ENCODE measurements at regions not wholly inside any gene's neighbourhood (a gene's known extent, or its start where the extent isn't known, plus 50 kb on each side); places are given as distances from the start of the nearest gene placed in this dataset.
"Not testable (repeated sequence)": the region's sequence is repeated elsewhere in the genome, so short reads cannot be mapped to it uniquely, and the experiment has no call there.

DNA sequence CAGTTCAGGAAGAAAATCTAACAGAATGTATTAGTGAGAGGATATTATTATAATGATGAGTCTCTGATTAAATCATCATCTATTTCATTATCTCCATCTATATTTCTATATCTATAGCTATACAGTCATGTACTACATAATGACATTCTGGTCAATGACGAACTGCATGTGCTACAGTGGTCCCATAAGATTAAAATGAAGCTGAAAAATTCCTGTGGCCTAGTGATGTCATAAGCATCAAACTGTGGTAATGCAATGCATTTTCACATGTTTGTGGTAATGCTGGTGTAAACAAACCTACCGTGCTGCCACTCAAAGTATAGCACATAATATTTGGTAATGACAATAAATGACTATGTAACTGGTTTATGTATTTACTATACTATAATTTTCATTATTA lies 1127.9 kb upstream of the CHAC2 start:
- DNase-seq, result no peak

DNA sequence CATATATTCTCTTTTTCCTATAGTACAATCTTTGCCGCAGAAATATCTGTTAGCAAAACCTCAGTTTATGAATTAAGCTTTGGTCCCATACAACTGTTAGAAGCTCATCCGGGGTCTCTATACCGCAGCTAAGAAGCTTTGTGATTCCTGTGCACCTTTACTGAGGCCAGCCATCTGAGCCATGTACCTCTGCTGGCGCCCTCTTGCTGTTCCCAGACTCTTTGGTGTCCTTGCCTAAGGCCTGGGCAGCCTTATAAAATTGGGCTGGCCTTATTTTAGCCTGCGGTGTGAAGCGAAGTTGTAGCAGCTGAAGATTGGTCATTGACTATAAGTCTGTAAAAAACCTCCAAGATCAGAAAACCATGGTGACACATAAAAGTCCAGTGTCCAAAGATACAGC lies 1135.1 kb upstream of the CHAC2 start:
- DNase-seq, result no peak

DNA sequence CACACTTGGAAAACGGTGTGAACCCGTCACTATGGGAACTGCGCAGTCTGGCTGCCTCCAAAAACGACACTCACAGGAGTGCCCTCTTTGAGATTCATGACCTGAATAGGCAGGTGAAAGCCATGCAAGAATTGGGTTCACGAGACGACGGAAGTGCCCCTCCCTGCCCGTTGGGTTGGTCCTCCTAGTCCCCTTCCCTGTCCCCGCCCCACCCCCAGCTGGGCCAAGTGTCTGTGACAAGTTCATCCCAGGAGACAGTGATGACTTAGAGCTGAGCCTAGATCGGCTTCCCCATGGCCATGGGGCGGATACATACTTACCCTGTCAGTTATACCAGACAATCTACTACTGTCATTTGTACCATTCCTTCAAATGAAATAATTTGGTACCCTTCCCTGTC lies 1137.7 kb upstream of the CHAC2 start:
- no peak for DNase-seq

DNA sequence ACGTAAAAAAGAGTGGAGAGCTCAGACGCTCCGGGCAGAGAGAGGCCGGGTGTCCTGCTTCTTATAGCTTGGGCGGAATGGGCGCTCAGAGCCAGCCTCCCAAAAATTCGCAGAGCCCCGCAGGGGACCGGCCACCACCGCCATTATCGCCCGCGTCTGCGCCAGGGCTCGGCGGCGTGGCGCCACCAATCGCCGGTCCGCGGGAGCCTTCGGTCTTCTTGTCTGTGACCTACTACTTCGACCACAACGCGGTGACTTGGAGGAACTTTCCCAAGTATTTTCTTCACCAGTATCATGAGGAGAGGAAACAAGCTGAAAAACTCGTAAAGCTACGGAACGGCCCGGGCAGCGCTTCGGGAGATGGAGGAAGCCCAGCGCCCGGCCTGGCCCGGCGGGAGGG lies 1138.1 kb upstream of the CHAC2 start:
- DNase-seq, result no peak

DNA sequence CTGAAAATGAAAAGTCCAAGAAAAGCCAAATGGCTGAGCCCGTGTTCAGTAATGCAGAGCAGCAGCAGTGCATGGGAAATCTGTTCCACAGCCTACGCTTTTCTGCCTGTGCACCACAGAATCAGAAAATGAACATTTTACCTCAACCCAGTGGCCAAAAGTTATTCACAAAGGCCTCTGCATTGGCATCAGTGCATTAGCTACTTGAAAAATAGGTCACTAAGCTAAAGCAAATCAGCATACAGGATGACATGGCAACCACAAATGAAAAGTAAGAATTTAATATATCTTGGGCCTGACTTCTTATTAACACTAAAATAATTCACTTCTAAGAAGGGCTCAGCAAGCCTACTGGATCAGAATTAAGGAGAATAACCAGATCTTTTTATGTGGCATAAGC lies 1145.3 kb upstream of the CHAC2 start:
- DNase-seq, result no peak

DNA sequence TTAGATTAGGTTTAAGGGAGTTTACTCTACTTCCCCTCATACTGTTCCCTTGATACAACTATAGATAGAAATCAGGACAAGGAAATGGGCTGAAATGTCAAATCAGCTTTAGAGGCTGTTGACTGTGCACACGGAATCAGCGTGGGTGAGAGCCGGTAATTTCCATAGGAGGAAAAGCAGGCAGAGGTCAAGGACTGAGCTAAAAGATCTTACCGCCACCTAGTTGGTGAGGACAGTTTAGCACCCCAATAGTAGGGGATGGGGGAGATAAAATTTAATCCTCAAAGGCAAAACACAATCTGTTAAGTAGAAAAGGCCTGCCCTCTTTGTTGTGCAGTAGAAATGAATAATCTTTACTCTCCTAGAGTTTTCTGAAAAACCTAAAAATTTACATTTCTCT lies 1154.5 kb upstream of the CHAC2 start:
- no peak for DNase-seq

DNA sequence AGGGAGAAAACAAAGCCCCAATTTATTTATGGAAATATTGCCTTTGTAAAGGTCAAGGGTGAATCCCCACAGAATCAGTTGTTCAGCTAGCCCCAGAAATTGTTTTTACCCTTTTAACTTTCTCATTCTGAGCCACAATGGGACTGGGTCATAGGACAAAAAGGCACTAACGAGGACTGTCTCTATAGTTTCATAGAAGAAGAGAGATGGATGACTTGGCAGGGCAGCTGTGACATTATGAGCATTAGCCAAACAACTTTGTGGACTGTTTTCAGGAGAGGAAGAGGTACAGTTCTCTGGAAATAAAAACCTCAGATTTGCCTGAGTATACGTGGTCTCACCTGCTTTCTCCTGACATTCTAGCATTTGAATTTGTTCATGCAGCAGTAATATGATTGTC lies 1155.8 kb upstream of the CHAC2 start:
- DNase-seq, result no peak

DNA sequence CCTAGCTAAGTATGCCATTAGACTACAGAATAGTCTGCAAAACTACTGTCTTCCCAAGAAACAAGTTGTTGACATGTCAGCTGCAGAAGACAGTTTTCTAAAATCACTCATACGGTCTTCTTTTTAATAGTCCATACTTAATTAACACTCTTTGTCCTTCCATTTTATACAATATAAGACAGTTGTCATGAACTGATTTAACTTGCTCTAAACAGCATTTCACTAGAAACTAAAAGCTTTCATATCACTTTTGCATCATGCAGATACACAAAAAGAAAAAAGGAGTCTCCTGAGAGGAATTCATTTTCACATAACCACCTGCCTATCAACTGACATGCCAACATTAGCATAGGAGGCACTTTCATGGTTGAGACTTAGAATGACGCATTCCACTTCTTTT lies 1159.6 kb upstream of the CHAC2 start:
- no peak for DNase-seq

DNA sequence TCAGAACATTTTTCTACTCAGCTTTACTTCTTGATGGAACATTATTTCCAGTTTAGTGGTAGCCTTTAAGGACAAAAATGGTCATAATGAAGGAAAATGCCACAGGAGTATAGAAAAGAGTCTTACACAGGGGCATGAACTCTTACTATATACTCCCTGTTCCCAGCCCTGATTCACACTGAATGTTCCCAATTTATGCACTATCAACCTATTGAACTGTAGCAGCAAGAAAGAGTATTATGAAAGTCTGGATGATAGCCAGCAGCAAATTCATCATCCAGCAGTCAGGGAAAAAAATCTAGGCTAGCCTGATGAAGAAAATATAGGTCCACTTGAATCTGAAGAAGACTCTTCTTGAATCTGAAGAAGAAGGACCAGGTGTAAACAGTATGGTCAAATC lies 1170.3 kb upstream of the CHAC2 start:
- no peak for DNase-seq

DNA sequence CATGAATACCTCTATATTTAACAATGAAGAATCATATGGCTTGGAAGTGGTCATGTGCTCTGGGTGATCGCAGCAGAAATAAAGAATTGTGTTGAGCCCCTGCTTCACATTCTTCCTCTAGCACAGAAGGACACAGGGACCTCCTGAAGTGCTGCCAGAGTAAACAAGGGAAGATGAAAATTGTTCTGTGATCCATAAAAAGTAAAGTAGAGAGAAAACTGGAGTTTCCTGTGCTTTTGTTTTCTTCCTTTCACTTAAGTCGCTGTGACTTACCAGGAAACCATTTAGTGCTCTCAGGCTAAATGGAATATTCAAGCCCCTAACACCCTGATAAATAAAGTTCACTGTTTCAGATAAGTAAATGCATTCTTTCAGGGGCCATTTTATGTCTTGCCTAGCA lies 1173.6 kb upstream of the CHAC2 start:
- DNase-seq, result no peak

DNA sequence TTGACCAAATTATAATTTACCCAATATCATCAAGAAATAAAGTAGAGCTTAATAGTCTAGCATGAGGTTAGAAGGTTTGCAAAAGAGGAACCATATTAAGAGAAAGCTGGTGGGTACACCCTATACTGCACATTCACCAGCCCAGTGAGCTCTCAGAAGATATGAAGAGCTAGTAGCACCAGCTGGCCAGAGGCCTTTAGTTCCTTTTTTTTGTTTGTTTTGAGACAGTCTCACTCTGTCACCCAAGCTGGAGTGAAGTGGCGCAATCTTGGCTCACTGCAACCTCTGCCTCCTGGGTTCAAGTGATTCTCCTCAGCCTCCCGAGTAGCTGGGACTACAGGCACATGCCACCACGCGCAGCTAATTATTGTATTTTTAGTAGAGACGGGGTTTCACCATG lies 1183.5 kb upstream of the CHAC2 start:
- not testable (repeated sequence) for DNase-seq

DNA sequence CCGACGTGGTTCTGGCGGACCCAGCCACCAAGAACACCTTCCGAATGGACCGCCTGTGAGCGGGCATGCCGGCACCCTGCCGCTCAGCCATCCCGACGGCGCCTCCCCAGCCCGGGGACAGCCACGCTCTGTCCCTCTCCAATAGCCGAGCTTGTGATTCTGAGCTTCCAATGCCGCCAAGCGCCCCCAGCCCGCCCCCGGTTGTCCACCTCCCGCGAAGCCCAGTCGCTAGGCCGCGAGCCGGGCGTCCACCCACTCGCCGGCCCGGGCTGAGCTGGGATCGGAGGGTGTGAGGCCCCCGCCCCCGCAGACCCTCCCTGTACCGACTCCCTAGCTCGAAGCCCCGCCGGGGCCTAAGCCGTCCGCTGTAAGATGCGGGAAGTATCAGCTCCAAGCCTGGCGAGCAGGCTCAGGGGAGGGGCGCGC lies 1195.1 kb upstream of the CHAC2 start:
- no peak for DNase-seq

DNA sequence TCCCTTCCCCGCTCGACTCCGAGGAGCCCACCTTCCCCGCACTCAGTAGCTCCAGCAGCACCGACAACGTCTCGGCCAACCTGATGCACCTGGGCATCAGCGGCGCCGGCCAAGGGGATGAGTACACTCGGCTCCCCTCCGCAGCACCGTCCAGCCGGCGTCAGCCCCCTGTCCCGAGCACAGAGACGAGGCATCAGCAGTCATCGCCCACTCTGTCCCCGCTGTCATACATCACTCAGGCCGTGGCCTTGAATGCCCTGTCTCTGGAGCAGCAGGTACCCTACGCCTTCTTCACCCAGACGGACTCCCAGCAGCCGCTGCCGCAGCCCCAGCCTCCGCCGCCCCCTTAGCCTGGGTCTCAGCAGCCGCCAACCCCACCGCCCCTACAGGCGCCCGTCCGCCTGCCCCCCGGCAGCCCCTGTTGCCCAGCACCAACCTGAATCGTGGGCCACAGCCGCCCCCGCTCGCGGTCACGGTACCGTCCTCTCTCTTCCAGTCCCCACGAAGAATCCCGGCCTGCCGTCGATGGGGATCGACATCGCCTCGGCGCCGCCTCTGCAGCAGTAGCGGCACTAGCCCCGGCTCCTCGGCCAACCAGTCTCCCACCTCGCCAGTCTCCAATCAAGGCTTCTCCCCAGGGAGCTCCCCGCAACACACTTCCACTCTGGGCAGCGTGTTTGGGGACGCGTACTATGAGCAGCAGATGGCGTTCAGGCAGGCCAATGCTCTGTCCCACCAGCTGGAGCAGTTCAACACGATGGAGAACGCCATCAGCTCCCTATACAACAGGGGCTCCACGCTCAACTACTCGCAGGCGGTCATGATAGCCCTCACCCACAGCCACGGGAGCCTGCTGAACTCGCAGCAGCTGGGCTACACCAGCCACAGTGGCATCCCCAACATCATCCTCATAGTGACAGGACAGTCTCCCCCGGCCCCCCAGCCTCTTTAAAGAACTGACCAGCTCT lies 1195.9 kb upstream of the CHAC2 start:
- DNase-seq, result no peak

DNA sequence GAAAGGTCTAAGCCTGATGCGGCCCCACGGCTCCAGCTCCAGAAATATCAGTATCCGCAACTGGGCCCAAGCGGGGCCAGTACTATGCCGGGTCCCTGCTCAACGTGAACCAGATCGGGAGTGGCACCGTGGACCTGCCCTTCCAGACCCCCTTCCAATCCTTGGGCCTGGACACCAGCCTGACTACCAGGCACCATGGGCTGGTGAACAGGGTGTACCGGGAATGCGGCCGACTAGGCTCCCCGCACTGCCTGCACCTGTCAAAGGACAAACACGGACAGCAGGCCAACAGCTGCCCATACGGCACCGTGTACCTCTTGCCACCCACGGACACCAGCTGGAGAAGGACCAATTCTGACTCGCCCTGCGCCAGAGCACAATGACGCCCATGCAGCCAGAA lies 1196.9 kb upstream of the CHAC2 start:
- DNase-seq, result no peak

DNA sequence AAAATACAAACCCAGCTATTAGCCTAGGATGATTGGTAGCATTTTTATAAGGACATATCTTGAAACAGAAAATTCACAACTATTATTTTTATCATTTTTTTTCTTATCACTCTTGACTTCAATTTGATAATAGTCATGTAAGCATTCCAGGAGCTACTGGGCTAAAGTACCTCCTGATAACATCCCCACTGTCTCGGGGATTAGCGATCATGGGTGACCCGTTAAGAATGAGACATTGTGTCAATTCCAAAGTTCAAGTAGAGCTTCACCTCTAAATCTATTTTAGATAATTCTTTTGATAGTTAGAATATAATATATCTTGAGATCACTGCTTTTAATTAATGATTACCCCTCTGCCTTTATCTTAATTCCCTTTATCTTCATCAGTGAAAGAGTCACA lies 1204.5 kb upstream of the CHAC2 start:
- no peak for DNase-seq

DNA sequence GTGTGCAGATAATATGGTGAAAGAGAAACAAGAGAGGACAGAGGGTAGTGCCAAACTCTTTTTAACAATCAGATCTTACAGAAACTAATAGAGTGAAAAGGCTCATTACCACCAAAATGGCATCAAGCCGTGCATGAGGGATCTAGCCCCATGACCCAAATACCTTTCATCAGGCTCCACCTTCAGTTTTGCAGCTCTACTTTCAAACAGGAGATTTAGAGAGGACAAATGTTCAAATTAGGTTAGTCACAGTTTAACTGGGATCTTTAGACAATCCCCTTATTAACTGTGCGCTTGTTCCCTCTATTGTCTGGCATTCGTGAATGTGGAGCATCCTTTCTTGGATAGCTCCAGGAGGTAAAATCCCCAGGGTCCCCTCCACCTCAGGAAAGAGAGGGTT lies 1209.3 kb upstream of the CHAC2 start:
- no peak for DNase-seq

DNA sequence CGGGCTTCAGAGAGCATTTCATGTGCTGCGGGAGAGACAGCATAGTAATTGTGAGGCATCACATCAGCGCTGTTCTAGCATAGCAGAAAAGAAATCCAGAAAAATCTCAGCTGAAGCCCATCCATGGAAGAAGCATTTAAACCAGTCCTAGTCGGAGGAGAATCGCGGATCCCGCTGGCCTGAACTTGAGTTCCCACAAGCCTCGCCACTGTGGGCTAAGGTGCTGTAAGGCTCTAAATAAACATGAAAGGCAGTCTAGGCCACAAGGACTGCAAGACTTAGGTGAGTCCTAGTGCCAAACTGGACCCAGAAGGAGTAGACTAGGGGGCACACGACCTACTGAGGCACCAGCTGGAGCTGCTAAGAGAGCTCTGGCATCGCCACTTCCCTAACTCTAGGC lies 1225.3 kb upstream of the CHAC2 start:
- no peak for DNase-seq

DNA sequence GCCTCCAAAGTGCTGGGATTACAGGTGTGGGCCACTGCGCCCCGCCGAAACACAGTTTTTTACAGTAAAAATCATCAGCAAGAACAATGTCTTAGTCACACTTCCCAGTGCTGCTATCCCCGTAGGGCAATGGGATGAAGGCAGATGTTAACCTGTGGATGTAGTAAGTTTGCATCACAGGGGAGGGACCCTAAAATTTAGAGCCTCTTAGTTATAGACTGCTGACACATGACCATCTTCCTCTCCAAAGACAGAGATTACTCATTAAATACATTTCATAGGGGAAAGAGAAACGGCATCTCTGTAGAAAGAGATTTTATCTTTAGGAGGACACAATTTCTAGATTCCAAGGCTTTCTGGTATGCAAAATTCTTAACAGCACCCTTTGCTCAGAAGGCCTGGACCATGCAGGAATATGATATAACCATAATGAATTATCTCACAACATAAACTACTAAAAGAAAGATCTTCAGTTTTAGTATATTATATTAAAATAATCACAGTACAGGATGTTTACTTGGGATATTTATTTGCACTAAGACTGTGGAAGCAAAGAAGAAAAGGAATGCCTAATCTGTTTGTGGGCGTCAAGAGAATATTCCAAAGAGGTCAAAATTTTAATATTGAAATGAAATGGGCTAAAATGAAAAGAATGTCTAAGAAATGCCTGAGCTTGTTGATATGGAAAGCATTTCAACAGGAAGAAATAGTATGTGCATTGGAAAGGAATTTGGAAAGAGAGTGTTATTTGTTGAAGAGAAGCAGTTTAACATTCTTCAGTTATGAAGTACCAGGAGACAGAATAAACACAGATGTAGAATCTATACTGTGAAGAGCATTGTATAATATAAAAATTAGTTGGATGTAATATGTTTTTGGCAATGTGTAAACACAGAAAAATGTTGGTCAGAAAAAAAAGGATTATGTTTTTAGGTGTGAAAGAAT lies 1228.3 kb upstream of the CHAC2 start:
- no peak for DNase-seq

DNA sequence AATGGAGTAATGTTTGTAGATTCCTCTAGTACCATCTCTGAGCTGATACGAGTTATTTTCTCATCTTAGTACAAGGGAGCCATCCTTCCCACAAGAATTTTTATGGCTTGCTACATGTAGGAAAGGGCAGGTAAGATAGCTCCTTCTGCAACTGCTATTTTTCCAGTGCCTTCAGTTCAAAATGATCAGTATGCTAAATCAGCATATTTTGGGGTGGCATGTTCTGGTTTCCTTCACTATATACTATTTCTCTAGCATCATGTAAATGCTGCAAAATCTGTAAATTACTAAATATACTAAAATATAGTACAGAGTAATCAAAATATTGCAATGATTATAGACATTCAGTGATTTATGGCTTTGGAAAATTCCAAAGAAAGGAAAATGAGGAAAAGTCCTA lies 1230.0 kb upstream of the CHAC2 start:
- no peak for DNase-seq

DNA sequence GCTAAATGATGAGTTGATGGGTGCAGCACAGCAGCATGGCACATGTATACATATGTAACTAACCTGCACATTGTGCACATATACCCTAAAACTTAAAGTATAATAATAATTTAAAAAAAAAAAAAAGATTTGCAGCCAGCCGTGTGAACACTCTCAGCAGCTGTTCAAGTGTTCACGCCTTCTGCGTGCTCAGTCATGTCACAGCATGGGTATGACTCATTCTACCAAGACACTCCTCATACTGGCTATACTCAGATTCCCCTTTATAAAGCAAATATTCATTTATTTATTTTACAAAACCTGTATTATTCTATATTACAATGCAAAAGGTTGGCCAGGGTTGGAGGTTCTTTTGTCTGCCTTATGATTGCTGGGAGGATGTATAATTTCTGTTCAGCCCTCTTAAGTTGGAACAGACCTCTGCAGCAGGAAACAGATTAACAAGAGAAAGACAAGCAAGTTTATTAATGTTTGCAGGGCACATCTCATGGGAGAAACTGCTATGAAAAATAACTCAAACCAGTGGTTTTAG lies 1230.6 kb upstream of the CHAC2 start:
- no peak for DNase-seq

DNA sequence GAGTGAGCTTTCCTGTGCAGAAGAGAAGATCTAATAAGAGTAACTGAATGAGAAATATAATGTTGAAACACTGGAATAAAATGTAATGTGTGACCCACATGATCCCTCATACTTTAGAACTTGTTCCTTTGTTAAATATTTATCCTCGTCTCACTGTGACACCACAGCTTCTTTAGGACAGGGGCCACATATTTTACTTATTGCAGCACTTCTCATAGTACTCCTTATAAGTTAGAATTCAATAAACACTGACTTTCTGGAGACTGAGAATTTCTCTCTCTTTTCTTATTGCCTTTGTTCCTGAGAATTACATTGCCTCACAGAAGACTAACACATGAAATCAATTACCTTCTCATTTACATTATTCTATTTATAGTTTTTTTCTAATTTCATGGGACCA lies 1234.6 kb upstream of the CHAC2 start:
- DNase-seq, result no peak

DNA sequence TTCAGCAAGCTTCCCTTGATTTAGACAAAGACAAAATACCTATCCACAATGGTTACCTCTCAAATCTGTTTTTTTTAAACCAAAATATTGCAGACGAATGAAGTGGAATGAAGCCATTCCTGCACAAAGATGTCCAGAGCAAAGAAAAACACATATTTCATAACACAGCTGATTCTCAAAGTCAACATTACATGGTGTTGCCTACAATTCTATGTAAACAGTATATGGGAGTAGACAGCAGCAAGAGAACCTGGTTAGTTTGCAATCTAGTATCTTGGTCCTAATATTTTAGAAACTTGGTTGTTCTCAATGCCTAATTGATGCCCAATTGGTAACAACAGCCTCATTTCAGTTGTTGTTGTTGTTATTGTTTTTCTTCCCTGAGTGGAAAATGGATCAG lies 1240.9 kb upstream of the CHAC2 start:
- DNase-seq, result no peak

DNA sequence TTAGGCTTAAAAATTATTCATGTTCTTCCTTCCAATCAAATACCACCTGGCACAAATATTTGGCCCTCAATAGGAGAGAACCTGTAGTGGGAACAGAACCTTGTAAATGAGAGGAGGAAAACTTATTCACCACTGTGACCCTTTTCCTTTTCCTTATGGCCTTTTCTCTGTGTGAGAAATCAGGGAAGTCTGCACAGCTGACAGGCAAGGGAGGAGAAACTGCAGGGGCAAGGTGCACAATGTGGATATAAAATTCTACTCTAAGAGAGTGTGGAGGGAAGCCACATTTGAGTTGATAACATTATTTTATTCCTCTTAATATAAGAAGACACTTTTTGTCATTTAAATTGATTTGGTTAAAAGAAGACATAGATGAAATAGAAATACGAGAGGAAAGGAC lies 1247.0 kb upstream of the CHAC2 start:
- no peak for DNase-seq

DNA sequence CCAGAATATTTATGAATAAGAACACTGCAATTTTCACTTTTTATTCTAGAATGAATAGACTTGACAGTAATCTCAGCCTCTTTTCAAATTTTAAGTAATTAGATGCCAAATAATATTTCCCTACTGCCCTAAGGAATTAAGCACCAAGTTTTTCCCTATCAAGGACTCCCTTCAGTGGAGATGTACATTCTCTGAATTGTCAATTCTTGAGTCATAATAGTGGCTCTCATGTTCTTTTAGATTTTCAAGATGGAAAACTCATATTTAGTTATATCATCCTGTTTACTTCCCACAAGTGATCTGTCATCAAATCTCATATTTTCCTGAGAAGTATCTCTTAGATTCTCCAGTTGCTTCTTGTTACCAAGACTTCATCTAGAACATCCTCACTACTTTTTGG lies 1248.9 kb upstream of the CHAC2 start:
- no peak for DNase-seq
